ENCODE measurements at regions not wholly inside any gene's neighbourhood (a gene's known extent, or its start where the extent isn't known, plus 50 kb on each side); places are given as distances from the start of the nearest gene placed in this dataset.
"Not testable (repeated sequence)": the region's sequence is repeated elsewhere in the genome, so short reads cannot be mapped to it uniquely, and the experiment has no call there.

DNA sequence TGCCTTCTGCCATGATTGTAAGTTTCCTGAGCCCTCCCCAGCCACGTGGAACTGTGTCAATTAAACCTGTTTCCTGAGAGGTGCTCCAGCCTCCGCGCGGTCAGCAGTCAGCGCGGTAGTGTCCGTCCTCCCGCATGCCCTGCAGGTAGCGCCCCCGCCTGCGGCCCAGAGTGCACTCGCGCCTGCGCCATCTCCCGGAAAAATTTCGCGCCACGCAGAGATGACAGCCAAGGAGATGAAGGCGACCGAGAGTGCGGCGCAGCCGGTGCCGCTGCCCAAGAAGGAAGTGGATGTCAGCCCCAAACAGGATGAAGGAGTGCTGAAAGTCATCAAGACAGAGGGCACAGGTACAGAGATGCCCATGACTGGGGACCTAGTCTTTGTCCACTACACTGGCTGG, 201.1 kb downstream of the SPATA31A6 start:
- not testable (repeated sequence) for TF ChIP-seq EZH2 (IDR thresholded peaks at IDR 0.05; ENCODE audit: borderline replicate concordance)
- TF ChIP-seq, protein P1, sequence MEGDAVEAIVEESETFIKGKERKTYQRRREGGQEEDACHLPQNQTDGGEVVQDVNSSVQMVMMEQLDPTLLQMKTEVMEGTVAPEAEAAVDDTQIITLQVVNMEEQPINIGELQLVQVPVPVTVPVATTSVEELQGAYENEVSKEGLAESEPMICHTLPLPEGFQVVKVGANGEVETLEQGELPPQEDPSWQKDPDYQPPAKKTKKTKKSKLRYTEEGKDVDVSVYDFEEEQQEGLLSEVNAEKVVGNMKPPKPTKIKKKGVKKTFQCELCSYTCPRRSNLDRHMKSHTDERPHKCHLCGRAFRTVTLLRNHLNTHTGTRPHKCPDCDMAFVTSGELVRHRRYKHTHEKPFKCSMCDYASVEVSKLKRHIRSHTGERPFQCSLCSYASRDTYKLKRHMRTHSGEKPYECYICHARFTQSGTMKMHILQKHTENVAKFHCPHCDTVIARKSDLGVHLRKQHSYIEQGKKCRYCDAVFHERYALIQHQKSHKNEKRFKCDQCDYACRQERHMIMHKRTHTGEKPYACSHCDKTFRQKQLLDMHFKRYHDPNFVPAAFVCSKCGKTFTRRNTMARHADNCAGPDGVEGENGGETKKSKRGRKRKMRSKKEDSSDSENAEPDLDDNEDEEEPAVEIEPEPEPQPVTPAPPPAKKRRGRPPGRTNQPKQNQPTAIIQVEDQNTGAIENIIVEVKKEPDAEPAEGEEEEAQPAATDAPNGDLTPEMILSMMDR (IDR thresholded peaks at IDR 0.05; ENCODE audit: poor library complexity) = not testable (repeated sequence)

Data from hepatocyte (in vitro differentiated cells).